Lower lobe of right lung (tissue), 2 donors: ENCODE measurements at regions not wholly inside any gene's neighbourhood (a gene's known extent, or its start where the extent isn't known, plus 50 kb on each side); places are given as distances from the start of the nearest gene placed in this dataset.

ENCODE experiments used
- ATAC-seq, 2 donors: fragments of 200-7000 bp; cut with Tn5 transposase; one replicate each; pipeline ENCODE4 v1.9.1; 2020 to 2022; ENCODE audit warnings: mild to moderate bottlenecking in 2 of 2, moderate library complexity in 2 of 2
- DNase-seq: peaks from one replicate; pipeline ENCODE4 v3.0.0-alpha.2; 2020
- H3K27ac ChIP-seq: fragments of 200-600 bp; one replicate; pipeline ENCODE4 v1.8.0; 2022
- H3K27me3 ChIP-seq: fragments of 200-600 bp; one replicate; pipeline ENCODE4 v1.8.0; 2022; ENCODE audit warnings: low read depth
- H3K36me3 ChIP-seq: fragments of 200-600 bp; one replicate; pipeline ENCODE4 v1.8.0; 2022; ENCODE audit warnings: mild to moderate bottlenecking
- H3K4me1 ChIP-seq: fragments of 200-600 bp; one replicate; pipeline ENCODE4 v1.8.0; 2022
- H3K4me3 ChIP-seq: fragments of 200-600 bp; one replicate; pipeline ENCODE4 v1.8.0; 2022; ENCODE audit warnings: mild to moderate bottlenecking
- H3K9me3 ChIP-seq: fragments of 200-600 bp; one replicate; pipeline ENCODE4 v1.8.0; 2022
- CTCF ChIP-seq: fragments of 200-600 bp; IDR thresholded peaks from one replicate; pipeline ENCODE4 v1.8.0; 2022; ENCODE audit warnings: antibody characterized with exemption, mild to moderate bottlenecking
- intact Hi-C: fragments of 100-400 bp; cut with DNase I; formaldehyde crosslinking; loops from one replicate; pipeline ENCODE4 v1.11.0; 2022
- donor health status: DM: no; HTN: yes; CAD: no; lungs with severe emphysema.

GRCh38 chr7:22651534-22652243 lies 75.3 kb upstream of the IL6 start:
- H3K4me3 ChIP-seq: no peak overlapping the region
- DNase-seq (no peak), ATAC-seq (peak in 1 of 2 donors; percentile 14)
- H3K27ac ChIP-seq: no peak overlapping the region
- H3K36me3 ChIP-seq: no peaks in the 10 kb centered on the region
- H3K27me3 ChIP-seq: no peaks in the 10 kb centered on the region
- peaks cover under 1% of the 10 kb centered on the region for H3K9me3 ChIP-seq
- intact Hi-C loops: no loop called here
- no peaks in the 10 kb centered on the region for H3K4me1 ChIP-seq
- TF ChIP-seq CTCF: no peak

- intact Hi-C loops: no loop called here
- H3K36me3 ChIP-seq: no peaks in the 10 kb centered on the region
- no peaks in the 10 kb centered on the region for H3K4me1 ChIP-seq
- ATAC-seq (no peak), DNase-seq (no peak)
- no peaks in the 10 kb centered on the region for H3K27me3 ChIP-seq
- H3K9me3 ChIP-seq: peaks cover 7% of the 10 kb centered on the region
- no peak for TF ChIP-seq CTCF
- H3K4me3 ChIP-seq: no peak overlapping the region
- H3K27ac ChIP-seq: no peak overlapping the region
These were observed 76.0 kb upstream of the IL6 start for GRCh38 chr7:22651036-22651435.

GRCh38 chr7:22649686-22650085 lies 77.3 kb upstream of the IL6 start:
- H3K4me1 ChIP-seq: no peaks in the 10 kb centered on the region
- intact Hi-C loops: no loop called here
- TF ChIP-seq CTCF: no peak
- no peaks in the 10 kb centered on the region for H3K36me3 ChIP-seq
- H3K9me3 ChIP-seq: peaks cover 21% of the 10 kb centered on the region
- H3K27ac ChIP-seq: no peak overlapping the region
- ATAC-seq (no peak), DNase-seq (no peak)
- no peaks in the 10 kb centered on the region for H3K27me3 ChIP-seq
- no peak overlapping the region for H3K4me3 ChIP-seq

- no peak for ATAC-seq
These were observed 79.3 kb upstream of the IL6 start for GRCh38 chr7:22647451-22648257.

More at GRCh38 chr7:22647451-22648257, 79.3 kb upstream of the IL6 start:
- peaks cover 34% of the 10 kb centered on the region for H3K9me3 ChIP-seq
- H3K4me3 ChIP-seq: no peak overlapping the region
- no peak overlapping the region for H3K27ac ChIP-seq
- intact Hi-C loops: no loop called here
- no peaks in the 10 kb centered on the region for H3K36me3 ChIP-seq
- no peaks in the 10 kb centered on the region for H3K27me3 ChIP-seq
- no peak for TF ChIP-seq CTCF
- H3K4me1 ChIP-seq: no peaks in the 10 kb centered on the region
- no peak for DNase-seq
